Endothelial cell of umbilical vein (primary cell): ENCODE measurements at regions not wholly inside any gene's neighbourhood (a gene's known extent, or its start where the extent isn't known, plus 50 kb on each side); places are given as distances from the start of the nearest gene placed in this dataset.

Source experiments
- BruUV-seq: library from RNA; stranded (reverse); fragments of 400-500 nt; replicated peaks from 2 replicates; lab custom pipeline; 2021; lab: Mats Ljungman, UMichigan
- CTCF ChIA-PET: fragments of 300-600, 350-600 bp; sonication (Branson Sonifier 250); formaldehyde crosslinking; loops from one replicate; lab custom pipeline; 2021; ENCODE audit warnings: antibody characterized with exemption, inconsistent platforms; lab: Charles Lee
- POLR2A ChIA-PET: fragments of 300-600, 350-600 bp; sonication (Branson Sonifier 250); formaldehyde crosslinking; loops from one replicate; lab custom pipeline; 2021; ENCODE audit warnings: antibody characterized with exemption, inconsistent platforms; lab: Charles Lee
- DNase-seq: peaks from one replicate; pipeline ENCODE4 v3.0.0-alpha.2; 2011; ENCODE audit warnings: low read depth, low spot score
- FAIRE-seq: peaks from 2 replicates; lab custom pipeline; 2011; peaks lifted over from hg19 to GRCh38; lab: Jason Lieb, UNC
- H2AFZ ChIP-seq: 2 replicates; pipeline ENCODE4 v1.6.0; 2012; ENCODE audit warnings: low read depth, low read length, control low read depth, inconsistent platforms
- H3K27ac ChIP-seq: 2 replicates; pipeline ENCODE4 v1.5.1; 2011; ENCODE audit warnings: low read depth, mild to moderate bottlenecking, control low read depth, low read length, moderate library complexity; ENCODE audit not compliant: insufficient read depth
- H3K27me3 ChIP-seq, 2 experiments: 2 replicates each; pipeline versions ENCODE4 v1.6.0 to v1.6.1; 2011; ENCODE audit warnings: low read length in 2 of 2, mixed read lengths in 1 of 2; ENCODE audit not compliant: control insufficient read depth in 2 of 2, insufficient read depth in 2 of 2
- H3K36me3 ChIP-seq, 2 experiments: 2 replicates in 1 of 2; 3 replicates in 1 of 2; pipeline ENCODE4 v1.5.1; 2011; ENCODE audit warnings: low read length in 2 of 2, mild to moderate bottlenecking in 1 of 2, moderate library complexity in 1 of 2; ENCODE audit not compliant: control insufficient read depth in 2 of 2, insufficient read depth in 2 of 2; ENCODE audit errors: extremely low read depth in 1 of 2
- H3K4me1 ChIP-seq: 3 replicates; pipeline ENCODE4 v1.5.1; 2011; ENCODE audit warnings: mild to moderate bottlenecking, low read length; ENCODE audit not compliant: control insufficient read depth, insufficient read depth; ENCODE audit errors: extremely low read depth
- H3K4me2 ChIP-seq: 2 replicates; pipeline ENCODE4 v1.6.1; 2011; ENCODE audit warnings: low read length, control low read depth, mixed read lengths; ENCODE audit not compliant: insufficient read depth
- H3K4me3 ChIP-seq, 3 experiments: fragments of 200-600 bp in 1 of 3; sonication (generic), shearing (Covaris generic) in 1 of 3; replicated peaks in 1 of 3; 2 replicates each; pipeline ENCODE4 v1.5.1; 2011 to 2016; ENCODE audit warnings: control low read depth in 3 of 3, low read length in 3 of 3, mild to moderate bottlenecking in 2 of 3, inconsistent platforms in 1 of 3, low read depth in 1 of 3, moderate library complexity in 1 of 3; ENCODE audit not compliant: insufficient read depth in 1 of 3
- H3K79me2 ChIP-seq: 2 replicates; pipeline ENCODE4 v1.6.0; 2012; ENCODE audit warnings: low read length, inconsistent platforms; ENCODE audit not compliant: control insufficient read depth, insufficient read depth
- H3K9ac ChIP-seq: replicated peaks from 2 replicates; pipeline ENCODE3; 2011; ENCODE audit warnings: low read length, control low read depth; ENCODE audit not compliant: insufficient read depth; ENCODE audit errors: extremely low read depth
- H3K9me1 ChIP-seq: replicated peaks from 3 replicates; pipeline ENCODE4 v1.6.0; 2011; ENCODE audit warnings: mild to moderate bottlenecking, low read length; ENCODE audit not compliant: control insufficient read depth, insufficient read depth; ENCODE audit errors: extremely low read depth
- H3K9me3 ChIP-seq: replicated peaks from 2 replicates; pipeline ENCODE4 v1.5.1; 2012; ENCODE audit warnings: low read length, inconsistent platforms; ENCODE audit not compliant: control insufficient read depth, insufficient read depth
- H4K20me1 ChIP-seq: replicated peaks from 2 replicates; pipeline ENCODE3; 2011; ENCODE audit warnings: mild to moderate bottlenecking, low read length; ENCODE audit not compliant: control insufficient read depth, insufficient read depth; ENCODE audit errors: extremely low read depth
- CTCF ChIP-seq, 2 donors: IDR thresholded peaks; 1 replicate in 1 of 2; 2 replicates in 1 of 2; pipeline ENCODE4 v1.5.1; 2011; ENCODE audit warnings: low read length in 2 of 2, mild to moderate bottlenecking in 2 of 2, moderate library complexity in 2 of 2, control low read depth in 1 of 2, inconsistent platforms in 1 of 2, low read depth in 1 of 2; ENCODE audit not compliant: insufficient read depth in 1 of 2; ENCODE audit errors: extremely low read depth in 1 of 2
- EZH2 ChIP-seq: IDR thresholded peaks from 2 replicates; pipeline ENCODE4 v1.6.1; 2012; ENCODE audit warnings: borderline replicate concordance, low read depth, mild to moderate bottlenecking, moderate library complexity, low read length, inconsistent platforms; ENCODE audit not compliant: severe bottlenecking
- FOS ChIP-seq: IDR thresholded peaks from 2 replicates; pipeline ENCODE4 v1.6.1; 2011; ENCODE audit warnings: mild to moderate bottlenecking, low read length, moderate library complexity, borderline replicate concordance; ENCODE audit not compliant: insufficient read depth
- JUN ChIP-seq: IDR thresholded peaks from 2 replicates; pipeline ENCODE4 v1.6.1; 2011; ENCODE audit warnings: borderline replicate concordance, low read depth; ENCODE audit not compliant: insufficient read length, insufficient read depth
- MAX ChIP-seq: IDR thresholded peaks from 2 replicates; pipeline ENCODE4 v1.6.1; 2011; ENCODE audit not compliant: insufficient read depth, insufficient read length
- MYC ChIP-seq: IDR thresholded peaks from one replicate; pipeline ENCODE4 v1.6.1; 2011; ENCODE audit warnings: mild to moderate bottlenecking, low read depth, low read length
- POLR2AphosphoS5 ChIP-seq: IDR thresholded peaks from 2 replicates; pipeline ENCODE4 v1.6.1; 2012; ENCODE audit warnings: low read depth, mild to moderate bottlenecking, control low read depth, low read length, moderate library complexity; ENCODE audit not compliant: insufficient read depth
- dilution Hi-C: fragments of 300-500 bp; cut with MboI; formaldehyde crosslinking; loops from one replicate; pipeline ENCODE4 v1.15.0; 2019; ENCODE audit warnings: low sequenced_read_pairs; ENCODE audit not compliant: extremely low pct_ligation_motif_present
- intact Hi-C: fragments of 100-400 bp; cut with micrococcal nuclease; formaldehyde crosslinking; loops from one replicate; pipeline ENCODE4 v1.10.0; 2022

GRCh38 chr3:135412475-135412874 lies 553.1 kb upstream of the PPP2R3A start:
- no peak for DNase-seq
- no TSS peak for BruUV-seq
- Histone ChIP-seq H3K9me3 (no peaks in the 10 kb centered on the region), H3K27ac (no peak overlapping the region), H3K9me1 (no peaks in the 10 kb centered on the region), H3K9ac (no peak overlapping the region), H3K79me2 (no peaks in the 10 kb centered on the region), H3K4me3 (no peak overlapping the region), H3K36me3 (no peaks in the 10 kb centered on the region), H3K27me3 (no peaks in the 10 kb centered on the region), H4K20me1 (no peaks in the 10 kb centered on the region), H3K4me2 (no peak overlapping the region), H2AFZ (no peak overlapping the region), H3K4me1 (no peaks in the 10 kb centered on the region)
- TF ChIP-seq JUN (no peak), POLR2AphosphoS5 (no peak), CTCF (IDR thresholded peaks at IDR 0.05; ENCODE audit: extremely low read depth in 1 of 2, insufficient read depth in 1 of 2, low read depth in 1 of 2, low read length in 2 of 2) (no peak), FOS (no peak)
- intact Hi-C loops (no loop called here), dilution Hi-C loops (no loop called here)
- ChIA-PET CTCF (no interaction called here), POLR2A (no interaction called here)
- FAIRE-seq, result no peak

GRCh38 chr3:135416182-135416581 lies 549.3 kb upstream of the PPP2R3A start:
- FAIRE-seq, result no peak
- Histone ChIP-seq H2AFZ (no peak overlapping the region), H3K9ac (no peak overlapping the region), H3K27me3 (no peaks in the 10 kb centered on the region), H3K4me2 (no peak overlapping the region), H3K36me3 (no peaks in the 10 kb centered on the region), H3K27ac (no peak overlapping the region), H3K79me2 (no peaks in the 10 kb centered on the region), H3K4me1 (no peaks in the 10 kb centered on the region), H3K9me1 (no peaks in the 10 kb centered on the region), H3K4me3 (no peak overlapping the region), H3K9me3 (no peaks in the 10 kb centered on the region), H4K20me1 (no peaks in the 10 kb centered on the region)
- no TSS peak for BruUV-seq
- POLR2A ChIA-PET, result no interaction called here
- CTCF ChIA-PET, result no interaction called here
- dilution Hi-C loops (no loop called here), intact Hi-C loops (no loop called here)
- TF ChIP-seq MAX, result no peak
- no peak for TF ChIP-seq MYC
- TF ChIP-seq EZH2, result no peak
- no peak for DNase-seq
